Mesenchymal stem cell (in vitro differentiated cells and primary cell): ENCODE measurements at regions not wholly inside any gene's neighbourhood (a gene's known extent, or its start where the extent isn't known, plus 50 kb on each side); places are given as distances from the start of the nearest gene placed in this dataset.

Experiments used
- DNase-seq: peaks from one replicate; pipeline ENCODE4 v3.0.0-alpha.2; 2013
- H2AFZ ChIP-seq: one replicate; pipeline ENCODE4 v1.6.1; 2013; ENCODE audit warnings: low read depth, mild to moderate bottlenecking, control low read depth, inconsistent platforms, low read length, moderate library complexity
- H2AK5ac ChIP-seq: 2 replicates; pipeline ENCODE4 v1.6.1; 2013; ENCODE audit warnings: low read length, moderate library complexity, mild to moderate bottlenecking, inconsistent platforms; ENCODE audit not compliant: severe bottlenecking
- H2BK120ac ChIP-seq: one replicate; pipeline ENCODE4 v1.6.1; 2013; ENCODE audit warnings: low read depth, mild to moderate bottlenecking, inconsistent platforms, low read length, moderate library complexity
- H2BK12ac ChIP-seq, 2 experiments: one replicate each; pipeline ENCODE4 v1.6.1; 2013; ENCODE audit warnings: inconsistent platforms in 2 of 2, low read length in 2 of 2, mild to moderate bottlenecking in 2 of 2, moderate library complexity in 2 of 2, control low read depth in 1 of 2
- H2BK15ac ChIP-seq: one replicate; pipeline ENCODE4 v1.6.1; 2013; ENCODE audit warnings: mild to moderate bottlenecking, low read depth, inconsistent platforms; ENCODE audit not compliant: poor library complexity, severe bottlenecking
- H2BK5ac ChIP-seq: 2 replicates; pipeline ENCODE4 v1.6.1; 2013; ENCODE audit warnings: low read depth, mild to moderate bottlenecking, low read length, control low read depth, inconsistent platforms; ENCODE audit not compliant: poor library complexity, severe bottlenecking
- H3K14ac ChIP-seq, 2 experiments: one replicate each; pipeline ENCODE4 v1.6.1; 2013; ENCODE audit warnings: inconsistent platforms in 2 of 2, low read length in 2 of 2, control low read depth in 1 of 2, mild to moderate bottlenecking in 1 of 2, moderate library complexity in 1 of 2
- H3K18ac ChIP-seq, 2 experiments: one replicate each; pipeline ENCODE4 v1.6.1; 2013; ENCODE audit warnings: inconsistent platforms in 2 of 2, low read length in 2 of 2, control low read depth in 1 of 2, low read depth in 1 of 2, mild to moderate bottlenecking in 1 of 2
- H3K23ac ChIP-seq, 2 experiments: one replicate each; pipeline ENCODE4 v1.6.1; 2013; ENCODE audit warnings: inconsistent platforms in 2 of 2, low read length in 2 of 2, mild to moderate bottlenecking in 2 of 2, moderate library complexity in 2 of 2, control low read depth in 1 of 2
- H3K27ac ChIP-seq: 2 replicates; pipeline ENCODE4 v1.5.1; 2013; ENCODE audit warnings: mild to moderate bottlenecking, moderate library complexity, low read length, control low read depth, inconsistent platforms; ENCODE audit not compliant: poor library complexity, severe bottlenecking
- H3K27me3 ChIP-seq, 2 experiments: 2 replicates each; pipeline versions ENCODE4 v1.6.1 to v1.7.0; 2013; ENCODE audit warnings: low read length in 2 of 2, mild to moderate bottlenecking in 2 of 2, moderate library complexity in 2 of 2, control low read depth in 1 of 2, inconsistent platforms in 1 of 2; ENCODE audit not compliant: control insufficient read depth in 1 of 2, insufficient read depth in 1 of 2
- H3K36me3 ChIP-seq, 2 experiments: 2 replicates each; pipeline versions ENCODE4 v1.6.1 to v1.7.0; 2013; ENCODE audit warnings: low read length in 2 of 2, control low read depth in 1 of 2, inconsistent platforms in 1 of 2, low read depth in 1 of 2, mild to moderate bottlenecking in 1 of 2; ENCODE audit not compliant: insufficient read depth in 2 of 2, control insufficient read depth in 1 of 2
- H3K4ac ChIP-seq, 2 experiments: one replicate each; pipeline ENCODE4 v1.6.1; 2013; ENCODE audit warnings: inconsistent platforms in 2 of 2, low read length in 2 of 2, mild to moderate bottlenecking in 2 of 2, moderate library complexity in 2 of 2, control low read depth in 1 of 2, low read depth in 1 of 2
- H3K4me1 ChIP-seq: 2 replicates; pipeline ENCODE4 v1.6.1; 2013; ENCODE audit warnings: low read depth, low read length, control low read depth; ENCODE audit not compliant: control insufficient read depth, insufficient read depth
- H3K4me2 ChIP-seq: 2 replicates; pipeline ENCODE4 v1.6.1; 2013; ENCODE audit warnings: low read length, mild to moderate bottlenecking, inconsistent platforms; ENCODE audit not compliant: poor library complexity, severe bottlenecking
- H3K4me3 ChIP-seq, 2 experiments: 2 replicates each; pipeline versions ENCODE4 v1.5.1 to v1.7.0; 2013; ENCODE audit warnings: low read length in 2 of 2, mild to moderate bottlenecking in 2 of 2, control low read depth in 1 of 2, low read depth in 1 of 2; ENCODE audit not compliant: insufficient read depth in 1 of 2
- H3K79me1 ChIP-seq: replicated peaks from 2 replicates; pipeline ENCODE4 v1.6.1; 2013; ENCODE audit warnings: mild to moderate bottlenecking, control low read depth, low read length, inconsistent platforms; ENCODE audit not compliant: poor library complexity, severe bottlenecking
- H3K9ac ChIP-seq: 2 replicates; pipeline ENCODE4 v1.7.0; 2013; ENCODE audit warnings: mild to moderate bottlenecking, low read length, moderate library complexity
- H3K9me3 ChIP-seq: 2 replicates; pipeline ENCODE4 v1.7.0; 2013; ENCODE audit warnings: mild to moderate bottlenecking, low read length; ENCODE audit not compliant: control insufficient read depth
- H4K8ac ChIP-seq: one replicate; pipeline ENCODE4 v1.6.1; 2013; ENCODE audit warnings: inconsistent platforms, mild to moderate bottlenecking, low read length, moderate library complexity
- H4K91ac ChIP-seq: one replicate; pipeline ENCODE4 v1.6.1; 2013; ENCODE audit warnings: mild to moderate bottlenecking, low read length, inconsistent platforms
- WGBS: methylation state at CpG from one replicate; pipeline ENCODE4 v1.1.7; 2013; ENCODE audit warnings: mixed read lengths; 5-methylcytosine and 5-hydroxymethylcytosine counted together

DNA sequence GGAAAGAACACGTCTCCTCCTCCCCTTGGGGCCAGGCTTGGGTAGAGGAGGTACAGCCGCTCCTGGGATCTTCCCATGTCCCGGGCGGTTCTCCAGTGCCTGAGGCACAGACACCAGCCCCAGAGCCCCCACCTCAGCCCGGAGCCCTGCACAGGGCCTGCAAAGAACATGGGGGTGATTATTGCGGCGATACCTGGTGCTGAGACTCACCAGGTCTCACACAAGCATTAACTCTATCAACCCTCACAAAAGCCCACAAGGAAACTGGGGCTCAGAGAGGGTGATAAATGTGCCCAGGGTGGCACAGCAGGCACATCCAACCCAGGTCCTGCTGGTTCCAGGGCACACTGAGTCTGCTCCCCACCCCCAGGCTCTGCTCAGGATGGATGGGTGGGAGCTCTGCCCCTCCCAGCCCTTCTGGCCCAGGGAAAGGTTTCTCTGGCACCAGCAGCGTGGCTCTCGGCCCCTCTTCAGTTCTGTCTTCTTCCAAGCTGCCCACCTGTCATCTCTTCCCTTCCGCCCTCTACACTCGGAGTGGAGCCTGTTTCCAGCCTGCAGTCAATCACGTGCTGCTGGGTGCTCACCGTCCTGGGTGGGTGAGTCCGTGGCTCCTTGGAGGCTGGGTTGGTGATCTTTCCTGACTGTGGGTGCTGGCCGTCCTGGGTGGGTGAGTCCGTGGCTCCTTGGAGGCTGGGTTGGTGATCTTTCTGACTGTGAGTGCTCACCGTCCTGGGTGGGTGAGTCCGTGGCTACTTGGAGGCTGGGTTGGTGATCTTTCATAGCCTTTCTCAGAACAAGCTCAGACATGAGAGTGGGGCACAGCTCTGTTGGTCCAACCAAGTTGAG is 53.6 kb upstream of the AJAP1 start:
- Histone ChIP-seq H2AK5ac (no peak overlapping the region), H3K23ac (no peak overlapping the region), H3K4me3 (no peak overlapping the region), H3K36me3 (no peaks in the 10 kb centered on the region), H3K4me2 (no peak overlapping the region), H4K8ac (no peak overlapping the region), H3K9ac (no peak overlapping the region), H2BK12ac (no peak overlapping the region), H3K27ac (no peak overlapping the region), H2BK5ac (no peak overlapping the region), H3K4me1 (no peaks in the 10 kb centered on the region), H4K91ac (no peak overlapping the region), H2BK120ac (no peak overlapping the region), H3K9me3 (peaks cover 3% of the 10 kb centered on the region), H3K79me1 (no peaks in the 10 kb centered on the region), H2BK15ac (no peak overlapping the region), H3K14ac (no peak overlapping the region), H3K4ac (no peak overlapping the region), H2AFZ (no peak overlapping the region), H3K27me3 (no peaks in the 10 kb centered on the region), H3K18ac (no peak overlapping the region)
- WGBS: 85% methylated on average over 15 of the region's 18 CpGs
- no peak for DNase-seq

DNA sequence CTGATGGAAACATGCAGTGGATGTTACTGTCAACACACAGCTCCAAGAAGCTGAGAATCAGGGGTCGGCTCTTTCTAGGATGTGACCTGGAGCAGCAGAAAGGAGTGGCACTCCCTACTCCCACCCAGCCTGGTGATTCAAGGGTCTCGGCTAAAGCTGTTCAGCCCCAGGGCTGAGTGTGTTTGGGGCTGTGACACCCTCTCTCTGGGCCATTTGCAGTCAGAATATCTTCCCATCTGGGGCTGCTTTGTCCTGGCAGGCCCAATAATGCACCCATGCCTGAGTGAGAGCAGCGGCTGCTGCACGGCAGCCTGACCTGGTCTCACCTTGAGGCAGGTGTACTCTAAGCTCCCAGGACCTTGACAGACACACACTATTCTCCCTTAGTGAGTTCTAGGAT is 52.5 kb upstream of the AJAP1 start:
- H3K9ac ChIP-seq: no peak overlapping the region
- no peak overlapping the region for H3K27ac ChIP-seq
- no peak overlapping the region for H4K91ac ChIP-seq
- H3K79me1 ChIP-seq: no peaks in the 10 kb centered on the region
- H2BK5ac ChIP-seq: no peak overlapping the region
- no peak overlapping the region for H3K23ac ChIP-seq
- no peak overlapping the region for H2AFZ ChIP-seq
- H3K4me3 ChIP-seq: no peak overlapping the region
- peaks cover 3% of the 10 kb centered on the region for H3K9me3 ChIP-seq
- no peaks in the 10 kb centered on the region for H3K27me3 ChIP-seq
- no peak overlapping the region for H2BK12ac ChIP-seq
- H2BK120ac ChIP-seq: no peak overlapping the region
- no peaks in the 10 kb centered on the region for H3K4me1 ChIP-seq
- no peak overlapping the region for H3K14ac ChIP-seq
- no peak overlapping the region for H2BK15ac ChIP-seq
- H3K4ac ChIP-seq: no peak overlapping the region
- H3K36me3 ChIP-seq: no peaks in the 10 kb centered on the region
- H2AK5ac ChIP-seq: no peak overlapping the region
- no peak overlapping the region for H4K8ac ChIP-seq
- no peak for DNase-seq
- 79% methylated on average over 4 of the region's 4 CpGs for WGBS
- H3K4me2 ChIP-seq: no peak overlapping the region
- no peak overlapping the region for H3K18ac ChIP-seq

DNA sequence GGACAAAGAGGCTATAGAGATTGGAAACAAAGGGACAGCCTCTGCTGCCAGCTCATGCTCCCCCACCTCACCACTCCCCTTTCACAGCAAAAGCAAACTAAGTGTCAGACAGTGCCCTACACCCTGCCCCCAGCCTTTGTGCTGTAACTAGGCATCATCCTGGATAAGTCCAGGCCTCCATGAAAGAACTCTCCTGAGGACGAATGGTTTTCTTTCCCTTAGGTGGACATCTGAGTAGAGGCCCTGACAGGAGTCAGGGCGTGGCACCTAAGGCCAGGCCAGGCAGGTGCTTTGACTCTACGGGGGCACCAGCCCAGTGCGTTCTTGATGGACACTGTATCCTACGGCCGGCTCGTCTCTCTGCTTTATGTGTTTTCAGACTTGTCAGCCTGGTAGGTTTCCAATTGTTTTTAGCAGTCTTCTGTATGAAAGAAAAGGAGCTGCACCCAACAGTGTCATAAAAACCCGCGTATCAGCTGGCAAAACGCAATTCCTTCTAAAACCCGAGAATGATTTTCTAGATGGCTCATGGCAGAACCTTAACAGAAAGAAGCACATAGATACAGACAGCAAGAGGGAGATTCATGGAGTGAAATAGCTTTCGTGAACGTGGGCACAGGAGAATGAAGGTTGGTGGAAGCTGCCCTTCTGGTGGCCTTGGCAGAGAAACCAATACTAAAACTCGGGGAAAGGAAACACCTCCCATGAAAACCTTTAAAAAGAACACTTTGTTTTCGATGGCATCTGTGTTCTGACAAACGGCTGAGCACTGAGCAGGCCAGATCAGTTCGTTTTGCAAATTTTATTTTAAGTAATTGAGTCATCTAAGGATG is 51.7 kb upstream of the AJAP1 start:
- no peak overlapping the region for H3K23ac ChIP-seq

More for the DNA sequence above, 51.7 kb upstream of the AJAP1 start:
- Histone ChIP-seq H2AK5ac (no peak overlapping the region), H3K18ac (no peak overlapping the region), H3K4ac (no peak overlapping the region), H3K36me3 (no peaks in the 10 kb centered on the region), H2BK15ac (no peak overlapping the region), H3K4me2 (no peak overlapping the region), H3K9ac (no peak overlapping the region), H2BK12ac (no peak overlapping the region), H4K91ac (no peak overlapping the region), H3K4me3 (no peak overlapping the region), H4K8ac (no peak overlapping the region), H3K27me3 (no peaks in the 10 kb centered on the region), H3K14ac (no peak overlapping the region), H3K79me1 (no peaks in the 10 kb centered on the region), H2BK120ac (no peak overlapping the region), H2BK5ac (no peak overlapping the region), H2AFZ (no peak overlapping the region), H3K27ac (no peak overlapping the region), H3K4me1 (no peaks in the 10 kb centered on the region), H3K9me3 (peaks cover 3% of the 10 kb centered on the region)
- no peak for DNase-seq
- 71% methylated on average over 17 of the region's 17 CpGs for WGBS
